ENCODE measurements at regions not wholly inside any gene's neighbourhood (a gene's known extent, or its start where the extent isn't known, plus 50 kb on each side); places are given as distances from the start of the nearest gene placed in this dataset.

DNA sequence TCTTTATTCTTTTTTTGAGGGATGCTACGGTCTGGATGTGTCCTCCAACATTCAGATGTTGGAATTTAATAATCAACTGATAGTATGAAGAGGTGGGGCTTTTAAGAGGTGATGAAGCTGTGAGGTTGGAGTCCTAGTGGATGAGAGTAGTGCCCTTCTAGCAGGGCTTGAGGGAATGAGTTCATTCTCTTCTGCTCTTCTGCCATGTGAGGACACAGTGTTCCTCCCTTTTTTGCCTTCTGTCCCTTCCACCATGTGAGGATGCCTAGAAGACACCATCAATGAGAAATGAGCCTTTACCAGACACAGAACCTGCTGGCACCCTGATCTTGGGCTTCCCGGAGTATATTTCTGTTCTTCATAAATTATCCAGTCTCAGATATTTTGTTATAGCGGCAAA is 82.1 kb upstream of the MLIP start:
- intact Hi-C loops (cut with DNase I): no loop called here
- no peak for TF ChIP-seq POLR2AphosphoS5 (IDR thresholded peaks at IDR 0.05)
- TF ChIP-seq, protein P1, sequence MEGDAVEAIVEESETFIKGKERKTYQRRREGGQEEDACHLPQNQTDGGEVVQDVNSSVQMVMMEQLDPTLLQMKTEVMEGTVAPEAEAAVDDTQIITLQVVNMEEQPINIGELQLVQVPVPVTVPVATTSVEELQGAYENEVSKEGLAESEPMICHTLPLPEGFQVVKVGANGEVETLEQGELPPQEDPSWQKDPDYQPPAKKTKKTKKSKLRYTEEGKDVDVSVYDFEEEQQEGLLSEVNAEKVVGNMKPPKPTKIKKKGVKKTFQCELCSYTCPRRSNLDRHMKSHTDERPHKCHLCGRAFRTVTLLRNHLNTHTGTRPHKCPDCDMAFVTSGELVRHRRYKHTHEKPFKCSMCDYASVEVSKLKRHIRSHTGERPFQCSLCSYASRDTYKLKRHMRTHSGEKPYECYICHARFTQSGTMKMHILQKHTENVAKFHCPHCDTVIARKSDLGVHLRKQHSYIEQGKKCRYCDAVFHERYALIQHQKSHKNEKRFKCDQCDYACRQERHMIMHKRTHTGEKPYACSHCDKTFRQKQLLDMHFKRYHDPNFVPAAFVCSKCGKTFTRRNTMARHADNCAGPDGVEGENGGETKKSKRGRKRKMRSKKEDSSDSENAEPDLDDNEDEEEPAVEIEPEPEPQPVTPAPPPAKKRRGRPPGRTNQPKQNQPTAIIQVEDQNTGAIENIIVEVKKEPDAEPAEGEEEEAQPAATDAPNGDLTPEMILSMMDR (IDR thresholded peaks at IDR 0.05): no peak
- TF ChIP-seq POLR2A (IDR thresholded peaks at IDR 0.05): no peak
- Histone ChIP-seq H3K36me3 (no peaks in the 10 kb centered on the region), H3K9me3 (no peaks in the 10 kb centered on the region), H3K27me3 (replicated peaks; ENCODE audit: insufficient read depth) (no peaks in the 10 kb centered on the region), H3K27ac (no peak overlapping the region), H3K4me1 (replicated peaks) (no peaks in the 10 kb centered on the region), H3K4me3 (no peak overlapping the region)
- DNase-seq (ENCODE audit: low spot score): no peak
- WGBS: 93% methylated on average over 3 of the region's 3 CpGs

DNA sequence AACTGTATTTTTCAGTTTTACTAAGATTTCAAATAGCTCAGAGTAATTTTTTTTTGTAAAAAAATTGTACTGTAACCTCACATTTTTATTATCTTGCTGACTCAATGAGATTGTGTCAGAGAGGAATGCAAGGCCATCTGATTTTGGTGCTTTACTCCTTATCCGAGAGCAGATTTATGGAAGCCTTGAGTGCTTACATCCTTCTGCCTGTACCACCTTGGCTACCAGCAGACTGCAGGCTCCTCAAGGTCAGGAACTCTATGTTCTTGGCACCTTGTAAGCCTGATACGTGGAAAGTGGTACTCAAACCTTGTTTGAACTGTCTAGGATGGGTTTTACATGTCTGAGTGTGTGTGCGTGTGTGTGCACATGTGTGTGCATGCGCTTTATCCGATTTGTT is 80.1 kb upstream of the MLIP start:
- Histone ChIP-seq H3K9me3 (no peaks in the 10 kb centered on the region), H3K4me1 (replicated peaks) (no peaks in the 10 kb centered on the region), H3K27me3 (replicated peaks; ENCODE audit: insufficient read depth) (no peaks in the 10 kb centered on the region), H3K4me3 (no peak overlapping the region), H3K36me3 (no peaks in the 10 kb centered on the region), H3K27ac (no peak overlapping the region)
- intact Hi-C loops (cut with DNase I): no loop called here
- DNase-seq (ENCODE audit: low spot score): no peak
- no peak for TF ChIP-seq POLR2AphosphoS5 (IDR thresholded peaks at IDR 0.05)
- TF ChIP-seq, protein P1 (IDR thresholded peaks at IDR 0.05): no peak
- no peak for TF ChIP-seq POLR2A (IDR thresholded peaks at IDR 0.05)
- 80% methylated on average over 5 of the region's 5 CpGs for WGBS

GRCh38 chr6:54037277-54037779 is 73.9 kb upstream of the MLIP start:
- no peak for TF ChIP-seq POLR2AphosphoS5 (IDR thresholded peaks at IDR 0.05)
- TF ChIP-seq, protein P1 (IDR thresholded peaks at IDR 0.05): no peak
- TF ChIP-seq POLR2A (IDR thresholded peaks at IDR 0.05): no peak
- Histone ChIP-seq H3K27me3 (replicated peaks; ENCODE audit: insufficient read depth) (no peaks in the 10 kb centered on the region), H3K9me3 (no peaks in the 10 kb centered on the region), H3K4me1 (replicated peaks) (no peaks in the 10 kb centered on the region), H3K4me3 (no peak overlapping the region), H3K36me3 (no peaks in the 10 kb centered on the region), H3K27ac (no peak overlapping the region)
- no peak for DNase-seq (ENCODE audit: low spot score)
- intact Hi-C loops (cut with DNase I): no loop called here

DNA sequence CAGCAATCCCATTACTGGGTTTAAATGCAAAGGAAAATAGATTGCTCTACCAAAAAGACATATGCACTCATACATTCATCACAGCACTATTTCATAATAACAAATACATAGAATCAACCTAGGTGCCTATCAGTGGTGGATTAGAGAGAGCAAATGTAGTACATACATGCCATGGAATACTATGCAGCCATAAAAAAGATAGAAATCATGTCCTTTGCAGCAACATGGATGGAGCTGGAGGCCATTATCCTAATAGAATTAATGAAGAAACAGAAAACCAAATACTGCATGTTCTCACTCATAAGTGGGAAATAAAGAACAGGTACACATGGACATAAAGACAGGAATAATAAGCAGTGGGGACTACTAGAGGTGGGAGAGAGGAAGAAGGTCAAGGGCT is 70.7 kb upstream of the MLIP start:
- intact Hi-C loops (cut with DNase I): no loop called here
- H3K27ac ChIP-seq: no peak overlapping the region
- no peak for DNase-seq (ENCODE audit: low spot score)
- H3K36me3 ChIP-seq: no peaks in the 10 kb centered on the region
- H3K4me1 ChIP-seq (replicated peaks): no peaks in the 10 kb centered on the region
- H3K4me3 ChIP-seq: no peak overlapping the region
- H3K27me3 ChIP-seq (replicated peaks; ENCODE audit: insufficient read depth): no peaks in the 10 kb centered on the region
- no peaks in the 10 kb centered on the region for H3K9me3 ChIP-seq
- TF ChIP-seq POLR2A (IDR thresholded peaks at IDR 0.05): no peak
- TF ChIP-seq, protein P1 (IDR thresholded peaks at IDR 0.05): no peak
- TF ChIP-seq POLR2AphosphoS5 (IDR thresholded peaks at IDR 0.05): no peak

DNA sequence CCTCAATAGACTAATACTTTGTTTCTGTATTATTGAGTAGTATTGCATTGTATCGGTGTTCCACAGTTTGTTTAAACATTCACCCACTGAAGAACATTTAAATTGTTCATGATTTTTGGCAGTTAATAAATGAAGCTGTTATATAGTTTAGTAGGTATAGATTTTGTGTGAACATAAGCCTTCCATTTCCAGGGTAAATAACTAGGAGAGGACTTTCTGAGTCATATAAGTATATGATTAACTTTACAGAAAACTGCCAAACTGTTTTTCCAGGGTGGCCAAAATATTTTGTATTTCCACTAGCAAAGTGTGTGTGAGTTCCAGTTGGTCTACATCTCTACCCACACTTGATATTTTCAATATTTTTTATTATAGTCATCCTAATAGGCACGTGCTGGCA is 70.0 kb upstream of the MLIP start:
- intact Hi-C loops (cut with DNase I): no loop called here
- TF ChIP-seq POLR2A (IDR thresholded peaks at IDR 0.05) (no peak), POLR2AphosphoS5 (IDR thresholded peaks at IDR 0.05) (no peak)
- TF ChIP-seq, protein P1 (IDR thresholded peaks at IDR 0.05): no peak
- 90% methylated on average over 2 of the region's 2 CpGs for WGBS

More for the DNA sequence above, 70.0 kb upstream of the MLIP start:
- H3K27ac ChIP-seq: no peak overlapping the region
- no peaks in the 10 kb centered on the region for H3K36me3 ChIP-seq
- no peak overlapping the region for H3K4me3 ChIP-seq
- H3K9me3 ChIP-seq: no peaks in the 10 kb centered on the region
- H3K4me1 ChIP-seq (replicated peaks): no peaks in the 10 kb centered on the region
- H3K27me3 ChIP-seq (replicated peaks; ENCODE audit: insufficient read depth): no peaks in the 10 kb centered on the region
- DNase-seq (ENCODE audit: low spot score): no peak

Data from prostate gland (tissue), 2 donors.